AG10803 (cell line): ENCODE measurements at regions not wholly inside any gene's neighbourhood (a gene's known extent, or its start where the extent isn't known, plus 50 kb on each side); places are given as distances from the start of the nearest gene placed in this dataset.

Experiments
- DNase-seq: peaks from one replicate; pipeline ENCODE4 v3.0.0; 2010; ENCODE audit warnings: low read depth
- H3K4me3 ChIP-seq: 2 replicates; pipeline ENCODE4 v1.5.1; 2011; ENCODE audit warnings: mild to moderate bottlenecking, low read length, control low read depth
- CTCF ChIP-seq: conservative IDR thresholded peaks from 2 replicates; pipeline ENCODE4 v1.5.1; 2011; ENCODE audit warnings: mild to moderate bottlenecking, low read length, control low read depth, inconsistent platforms

- H3K4me3 ChIP-seq, result no peak overlapping the region
- no peak for TF ChIP-seq CTCF
- DNase-seq, result no peak
Observed at GRCh38 chr22:48779211-48779643, 1048.4 kb downstream of the BRD1 start.

- TF ChIP-seq CTCF, result no peak
- H3K4me3 ChIP-seq, result no peak overlapping the region
Observed at GRCh38 chr22:48778308-48779195, 1049.1 kb downstream of the BRD1 start.

GRCh38 chr22:48772286-48772907 is 1055.3 kb downstream of the BRD1 start:
- no peak for DNase-seq
- no peak overlapping the region for H3K4me3 ChIP-seq
- TF ChIP-seq CTCF, result no peak

More at GRCh38 chr22:48778308-48779195, 1049.1 kb downstream of the BRD1 start:
- no peak for DNase-seq

- no peak overlapping the region for H3K4me3 ChIP-seq
- TF ChIP-seq CTCF, result no peak
- DNase-seq, result no peak
Observed at GRCh38 chr22:48765595-48765994, 1062.1 kb downstream of the BRD1 start.

- no peak for TF ChIP-seq CTCF
- no peak overlapping the region for H3K4me3 ChIP-seq
- no peak for DNase-seq
Observed at GRCh38 chr22:48761546-48761945, 1066.1 kb downstream of the BRD1 start.

- H3K4me3 ChIP-seq, result no peak overlapping the region
- no peak for DNase-seq
- TF ChIP-seq CTCF, result no peak
Observed at GRCh38 chr22:48760481-48761390, 1066.9 kb downstream of the BRD1 start.
